ENCODE measurements at regions not wholly inside any gene's neighbourhood (a gene's known extent, or its start where the extent isn't known, plus 50 kb on each side); places are given as distances from the start of the nearest gene placed in this dataset.

DNA sequence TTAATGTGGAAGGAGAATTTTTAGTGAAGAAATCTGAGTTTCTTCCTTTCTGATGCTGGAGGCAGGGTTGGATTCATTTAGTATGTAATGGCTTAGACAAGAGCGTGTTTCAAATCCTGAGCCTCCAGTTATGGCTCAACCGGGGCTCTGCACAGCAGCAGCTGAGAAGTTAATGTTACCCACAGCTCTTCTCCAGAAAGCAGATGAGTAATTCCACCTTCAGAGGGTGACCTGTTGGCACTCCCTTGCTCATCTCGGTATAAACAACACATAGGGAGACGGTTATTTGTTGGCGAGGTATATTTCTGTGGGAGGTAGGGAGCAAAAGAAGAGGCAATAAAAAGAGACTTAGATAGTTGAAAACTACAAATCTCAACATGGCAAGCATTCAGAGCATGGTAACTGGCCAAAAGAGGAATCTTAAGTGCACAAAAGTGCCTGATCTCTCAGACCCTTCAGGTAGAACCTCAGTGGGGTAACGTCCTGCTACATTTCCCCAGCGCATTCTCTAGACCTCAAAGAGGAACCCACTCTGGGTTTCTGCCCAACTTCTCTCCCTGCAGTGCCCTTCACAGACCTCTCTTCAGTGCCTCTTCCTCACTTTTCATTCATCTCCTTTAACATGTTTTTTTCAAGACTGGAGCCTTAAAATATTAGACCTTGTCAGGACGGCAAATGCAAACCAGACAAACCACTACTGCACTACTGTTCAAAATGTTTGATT lies 417.5 kb upstream of the ADAMTSL1 start:
- DNase-seq (ENCODE audit: low read depth) = no peak
- TF ChIP-seq, protein P1, sequence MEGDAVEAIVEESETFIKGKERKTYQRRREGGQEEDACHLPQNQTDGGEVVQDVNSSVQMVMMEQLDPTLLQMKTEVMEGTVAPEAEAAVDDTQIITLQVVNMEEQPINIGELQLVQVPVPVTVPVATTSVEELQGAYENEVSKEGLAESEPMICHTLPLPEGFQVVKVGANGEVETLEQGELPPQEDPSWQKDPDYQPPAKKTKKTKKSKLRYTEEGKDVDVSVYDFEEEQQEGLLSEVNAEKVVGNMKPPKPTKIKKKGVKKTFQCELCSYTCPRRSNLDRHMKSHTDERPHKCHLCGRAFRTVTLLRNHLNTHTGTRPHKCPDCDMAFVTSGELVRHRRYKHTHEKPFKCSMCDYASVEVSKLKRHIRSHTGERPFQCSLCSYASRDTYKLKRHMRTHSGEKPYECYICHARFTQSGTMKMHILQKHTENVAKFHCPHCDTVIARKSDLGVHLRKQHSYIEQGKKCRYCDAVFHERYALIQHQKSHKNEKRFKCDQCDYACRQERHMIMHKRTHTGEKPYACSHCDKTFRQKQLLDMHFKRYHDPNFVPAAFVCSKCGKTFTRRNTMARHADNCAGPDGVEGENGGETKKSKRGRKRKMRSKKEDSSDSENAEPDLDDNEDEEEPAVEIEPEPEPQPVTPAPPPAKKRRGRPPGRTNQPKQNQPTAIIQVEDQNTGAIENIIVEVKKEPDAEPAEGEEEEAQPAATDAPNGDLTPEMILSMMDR (IDR thresholded peaks at IDR 0.05; ENCODE audit: control insufficient read depth, insufficient read depth, low read depth, low read length, missing control alignments) = no peak
- no peak overlapping the region for H3K4me3 ChIP-seq (ENCODE audit: control insufficient read depth, low read depth, low read length)

GRCh38 chr9:18056993-18057369 lies 417.0 kb upstream of the ADAMTSL1 start:
- no peak overlapping the region for H3K4me3 ChIP-seq (ENCODE audit: control insufficient read depth, low read depth, low read length)
- DNase-seq (ENCODE audit: low read depth) = no peak
- TF ChIP-seq, protein P1 (IDR thresholded peaks at IDR 0.05; ENCODE audit: control insufficient read depth, insufficient read depth, low read depth, low read length, missing control alignments) = no peak

DNA sequence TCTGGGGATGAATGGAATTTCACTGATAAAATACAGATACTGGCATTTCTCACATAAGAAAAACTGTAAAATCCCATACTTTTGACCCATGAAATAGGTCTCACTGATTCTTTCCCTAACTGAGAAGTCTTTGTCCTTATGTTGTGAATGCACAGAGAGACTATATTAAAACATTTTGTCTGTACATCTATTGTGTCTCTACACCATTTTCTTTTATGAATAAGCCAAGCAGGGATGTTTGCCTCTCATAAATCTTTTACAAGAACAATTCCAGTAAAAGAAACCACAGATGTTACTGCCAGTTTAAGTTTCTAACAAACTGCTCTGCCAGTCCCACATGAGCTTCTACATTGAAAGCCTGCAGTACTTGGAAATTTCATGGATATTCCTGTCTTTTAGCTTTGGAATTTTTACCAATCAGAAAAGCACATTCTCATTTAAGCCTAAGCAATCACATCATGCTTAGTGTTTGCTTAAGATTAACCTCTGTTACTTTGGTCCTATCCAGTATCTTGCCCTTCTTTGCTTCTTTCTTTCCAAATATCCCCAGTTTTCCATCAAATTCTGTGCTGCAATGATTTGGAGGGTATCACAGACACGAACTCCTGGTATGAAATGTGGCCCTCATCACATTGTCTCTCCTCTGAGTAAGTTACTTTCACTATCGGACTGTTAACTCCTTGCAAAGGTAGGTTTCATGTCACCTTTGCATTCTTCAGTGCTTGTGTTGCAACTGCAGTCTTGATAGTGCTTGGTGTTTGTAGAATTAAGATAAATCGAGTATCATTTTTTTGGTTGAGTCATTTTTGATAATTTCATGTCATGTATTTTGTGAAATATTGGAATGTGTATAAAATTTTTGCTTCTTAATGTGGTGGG lies 415.1 kb upstream of the ADAMTSL1 start:
- H3K4me3 ChIP-seq (ENCODE audit: control insufficient read depth, low read depth, low read length) = no peak overlapping the region
- TF ChIP-seq, protein P1 (IDR thresholded peaks at IDR 0.05; ENCODE audit: control insufficient read depth, insufficient read depth, low read depth, low read length, missing control alignments) = no peak
- DNase-seq (ENCODE audit: low read depth) = no peak

GRCh38 chr9:18059447-18059846 lies 414.5 kb upstream of the ADAMTSL1 start:
- no peak overlapping the region for H3K4me3 ChIP-seq (ENCODE audit: control insufficient read depth, low read depth, low read length)
- DNase-seq (ENCODE audit: low read depth) = no peak
- TF ChIP-seq, protein P1 (IDR thresholded peaks at IDR 0.05; ENCODE audit: control insufficient read depth, insufficient read depth, low read depth, low read length, missing control alignments) = no peak

DNA sequence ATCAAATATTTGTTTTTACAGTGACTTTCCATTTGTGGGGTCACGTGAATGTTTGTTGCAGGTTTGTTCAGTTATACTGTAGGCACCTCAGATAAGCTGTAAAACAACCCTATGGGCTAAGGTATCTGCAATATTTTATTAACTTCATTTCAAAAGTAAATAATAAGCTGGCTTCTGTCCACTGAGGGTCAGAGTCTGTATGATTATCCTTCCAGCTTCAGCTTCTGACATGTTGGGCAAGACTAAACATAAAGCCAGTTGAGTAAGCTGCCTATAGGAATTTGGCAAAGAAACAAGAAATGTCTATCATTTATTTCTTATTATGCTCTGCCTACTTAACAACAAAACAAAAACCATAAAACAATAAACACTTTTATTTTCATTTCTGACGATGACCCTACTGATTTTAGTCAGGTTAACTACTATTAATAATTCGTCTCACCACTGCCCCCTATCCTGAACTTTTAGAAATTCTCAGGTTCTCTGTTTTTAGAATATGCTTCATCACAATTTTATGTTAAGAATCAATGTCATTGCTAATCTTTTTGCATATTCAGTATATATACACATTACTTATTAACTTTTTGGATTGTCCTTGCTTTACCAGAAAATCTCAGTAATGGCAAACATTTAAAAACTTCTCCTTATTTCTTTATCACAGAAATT lies 413.6 kb upstream of the ADAMTSL1 start:
- no peak overlapping the region for H3K4me3 ChIP-seq (ENCODE audit: control insufficient read depth, low read depth, low read length)
- no peak for DNase-seq (ENCODE audit: low read depth)
- TF ChIP-seq, protein P1 (IDR thresholded peaks at IDR 0.05; ENCODE audit: control insufficient read depth, insufficient read depth, low read depth, low read length, missing control alignments) = no peak

GRCh38 chr9:18061332-18061731 lies 412.6 kb upstream of the ADAMTSL1 start:
- DNase-seq (ENCODE audit: low read depth) = no peak
- TF ChIP-seq, protein P1 (IDR thresholded peaks at IDR 0.05; ENCODE audit: control insufficient read depth, insufficient read depth, low read depth, low read length, missing control alignments) = no peak
- H3K4me3 ChIP-seq (ENCODE audit: control insufficient read depth, low read depth, low read length) = no peak overlapping the region

Data from AG09309 (cell line).